Transverse colon (tissue), 3 donors: ENCODE measurements at regions not wholly inside any gene's neighbourhood (a gene's known extent, or its start where the extent isn't known, plus 50 kb on each side); places are given as distances from the start of the nearest gene placed in this dataset.

Experiments
- CTCF ChIP-seq, 5 experiments: fragments of 200-600 bp in 3 of 5; fragments of 450-650 bp in 2 of 5; sonication (generic) in 3 of 5; IDR thresholded peaks; 1 replicate in 2 of 5; 2 replicates in 3 of 5; pipeline ENCODE4 v1.5.1; 2016 to 2017; ENCODE audit warnings: antibody characterized with exemption in 5 of 5, inconsistent platforms in 3 of 5, mild to moderate bottlenecking in 2 of 5, moderate library complexity in 1 of 5
- POLR2A ChIP-seq: fragments of 450-650 bp; IDR thresholded peaks from one replicate; pipeline ENCODE4 v1.6.1; 2016; ENCODE audit warnings: antibody characterized with exemption, mild to moderate bottlenecking, moderate library complexity

- TF ChIP-seq CTCF (IDR thresholded peaks at IDR 0.05) (no peak), POLR2A (no peak)
Observed at GRCh38 chr20:48326868-48327267, 500.9 kb downstream of the PREX1 start.
